HepG2 (cell line): ENCODE measurements at regions not wholly inside any gene's neighbourhood (a gene's known extent, or its start where the extent isn't known, plus 50 kb on each side); places are given as distances from the start of the nearest gene placed in this dataset.

ENCODE experiments used
- ATAC-seq: fragments of 200-7000 bp; cut with Tn5 transposase; 3 replicates; pipeline ENCODE4 v1.9.1; 2020; ENCODE audit warnings: mild to moderate bottlenecking, moderate library complexity
- BruUV-seq: library from RNA; stranded (reverse); fragments of 400-500 nt; replicated peaks from 2 replicates; lab custom pipeline; 2021; lab: Mats Ljungman, UMichigan
- CTCF ChIA-PET: fragments of 300-600 bp; formaldehyde crosslinking; extraction: SDS; loops from one replicate; lab custom pipeline; 2021; ENCODE audit warnings: low total read pairs, inconsistent platforms, low intra/inter-chr PET ratio; lab: Yijun Ruan, JAX
- POLR2A ChIA-PET: fragments of 350-600 bp; sonication (Branson Sonifier 250); formaldehyde crosslinking; loops from one replicate; lab custom pipeline; 2020; ENCODE audit warnings: antibody characterized with exemption, inconsistent platforms; lab: Yijun Ruan, JAX
- DNase-seq: peaks from one replicate; pipeline ENCODE4 v3.0.0-alpha.2; 2015; ENCODE audit warnings: low spot score
- FAIRE-seq: peaks from 3 replicates; lab custom pipeline; 2011; peaks lifted over from hg19 to GRCh38; lab: Jason Lieb, UNC
- H2AFZ ChIP-seq: one replicate; pipeline ENCODE4 v1.6.1; 2011; ENCODE audit warnings: low read length, inconsistent platforms
- H3K27ac ChIP-seq: fragments of 300-600 bp; 3 replicates; pipeline ENCODE4 v1.8.0; 2011; ENCODE audit warnings: mixed run types, mild to moderate bottlenecking, mixed read lengths, low read length, inconsistent platforms; ENCODE audit not compliant: insufficient read depth; ENCODE audit errors: extremely low read length
- H3K27me3 ChIP-seq, 2 experiments: fragments of 200-600 bp in 1 of 2; 2 replicates in 1 of 2; 3 replicates in 1 of 2; pipeline versions ENCODE4 v1.6.0 to v1.8.0; 2011; ENCODE audit warnings: low read length in 2 of 2, mild to moderate bottlenecking in 2 of 2, moderate library complexity in 2 of 2, inconsistent platforms in 1 of 2; ENCODE audit not compliant: insufficient read depth in 2 of 2, control insufficient read depth in 1 of 2
- H3K36me3 ChIP-seq, 2 experiments: fragments of 200-600 bp in 1 of 2; replicated peaks in 1 of 2; 2 replicates in 1 of 2; 3 replicates in 1 of 2; pipeline versions ENCODE4 v1.5.1 to v1.8.0; 2011; ENCODE audit warnings: low read length in 2 of 2, inconsistent platforms in 1 of 2; ENCODE audit not compliant: insufficient read depth in 2 of 2, control insufficient read depth in 1 of 2
- H3K4me1 ChIP-seq: 2 replicates; pipeline ENCODE4 v1.5.1; 2012; ENCODE audit warnings: low read length, inconsistent platforms; ENCODE audit not compliant: insufficient read depth
- H3K4me2 ChIP-seq: 2 replicates; pipeline ENCODE4 v1.6.0; 2011; ENCODE audit warnings: low read depth, low read length, inconsistent platforms
- H3K4me3 ChIP-seq, 3 experiments: fragments of 200-600 bp in 1 of 3; sonication (generic), shearing (Covaris generic) in 1 of 3; replicated peaks in 1 of 3; 2 replicates each; pipeline ENCODE4 v1.5.1; 2011 to 2016; ENCODE audit warnings: low read length in 3 of 3, inconsistent platforms in 2 of 3, low read depth in 2 of 3, mild to moderate bottlenecking in 2 of 3, control low read depth in 1 of 3, mixed read lengths in 1 of 3; ENCODE audit not compliant: insufficient read depth in 1 of 3
- H3K79me2 ChIP-seq: one replicate; pipeline ENCODE4 v1.6.1; 2011; ENCODE audit warnings: low read length, inconsistent platforms; ENCODE audit not compliant: insufficient read depth
- H3K9ac ChIP-seq: 2 replicates; pipeline ENCODE4 v1.6.0; 2011; ENCODE audit warnings: mild to moderate bottlenecking, low read depth, low read length, inconsistent platforms; ENCODE audit not compliant: insufficient read depth
- H3K9me3 ChIP-seq: 2 replicates; pipeline ENCODE4 v1.5.1; 2012; ENCODE audit warnings: mild to moderate bottlenecking, low read length
- H4K20me1 ChIP-seq: 2 replicates; pipeline ENCODE4 v1.6.0; 2011; ENCODE audit warnings: inconsistent platforms, mild to moderate bottlenecking, low read length, moderate library complexity; ENCODE audit not compliant: insufficient read depth
- ARID4A ChIP-seq: sonication (generic); formaldehyde crosslinking; IDR thresholded peaks from 2 replicates; pipeline ENCODE4 v1.5.0; 2020; ENCODE audit warnings: mild to moderate bottlenecking, missing genetic modification reagents, borderline replicate concordance
- ATF5 ChIP-seq: sonication (generic); formaldehyde crosslinking; IDR thresholded peaks from 2 replicates; pipeline ENCODE4 v1.4.0; 2020; ENCODE audit warnings: mild to moderate bottlenecking, low read depth, missing genetic modification reagents
- BCL6 ChIP-seq: IDR thresholded peaks from 2 replicates; pipeline ENCODE4 v1.6.1; 2016; ENCODE audit warnings: missing genetic modification reagents, missing compliant biosample characterization
- EED ChIP-seq: sonication (generic); formaldehyde crosslinking; IDR thresholded peaks from 2 replicates; pipeline ENCODE4 v1.5.0; 2020; ENCODE audit warnings: mild to moderate bottlenecking, missing genetic modification reagents
- KDM4B ChIP-seq: sonication (generic); formaldehyde crosslinking; IDR thresholded peaks from 2 replicates; pipeline ENCODE4 v1.4.0; 2020; ENCODE audit warnings: missing genetic modification reagents
- MIXL1 ChIP-seq: IDR thresholded peaks from 2 replicates; pipeline ENCODE4 v1.6.1; 2016
- NBN ChIP-seq: fragments of 450-650 bp; conservative IDR thresholded peaks from 2 replicates; pipeline ENCODE4 v1.6.1; 2017
- NCOA5 ChIP-seq: sonication (generic); formaldehyde crosslinking; IDR thresholded peaks from 2 replicates; pipeline ENCODE4 v1.4.0; 2020; ENCODE audit warnings: missing genetic modification reagents
- SNRNP70 ChIP-seq: fragments of 200-400 bp; formaldehyde crosslinking; IDR thresholded peaks from 2 replicates; pipeline ENCODE4 v1.6.1; 2017; ENCODE audit warnings: mild to moderate bottlenecking, low read depth, low read length, moderate library complexity
- SOX6 ChIP-seq, 2 experiments: fragments of 450-650 bp in 1 of 2; sonication (generic) in 1 of 2; formaldehyde crosslinking in 1 of 2; IDR thresholded peaks; 2 replicates each; pipeline versions ENCODE4 v1.4.0 to v1.6.1; 2017 to 2020; ENCODE audit warnings: antibody characterized with exemption in 1 of 2, mild to moderate bottlenecking in 1 of 2, missing genetic modification reagents in 1 of 2
- ZNF33A ChIP-seq: sonication (generic); formaldehyde crosslinking; IDR thresholded peaks from 2 replicates; pipeline ENCODE4 v1.5.1; 2020; ENCODE audit warnings: missing genetic modification reagents, mild to moderate bottlenecking, moderate library complexity, borderline replicate concordance
- ZNF619 ChIP-seq: sonication (generic); formaldehyde crosslinking; IDR thresholded peaks from 2 replicates; pipeline ENCODE4 v1.4.0; 2020; ENCODE audit warnings: mild to moderate bottlenecking, missing genetic modification reagents
- ZNF841 ChIP-seq: sonication (generic); formaldehyde crosslinking; IDR thresholded peaks from 2 replicates; pipeline ENCODE4 v1.8.1; 2023; ENCODE audit warnings: missing genetic modification reagents, borderline replicate concordance
- WGBS: methylation state at CpG from one replicate; pipeline ENCODE4 v1.1.6; 2017; ENCODE audit warnings: low lambda C conversion rate; 5-methylcytosine and 5-hydroxymethylcytosine counted together
- in situ Hi-C: cut with HindIII; loops from 2 replicates; pipeline ENCODE4 v1.10.0; 2017; ENCODE audit warnings: low pct_unique_long_range_greater_than_20kb; ENCODE audit not compliant: extremely low pct_ligation_motif_present
- intact Hi-C: fragments of 100-400 bp; cut with micrococcal nuclease; formaldehyde crosslinking; loops from one replicate; pipeline ENCODE4 v1.10.0; 2022; ENCODE audit not compliant: unreplicated experiment

GRCh38 chr12:46663318-46663717 is 162.5 kb downstream of the SLC38A4 start:
- intact Hi-C loops (no loop called here), in situ Hi-C loops (loop anchor here (5.0 to 10.0 kb wide), 2 partner anchors 139 to 291 kb away; partner anchors contain the start of gene SLC38A2)
- no peak for FAIRE-seq
- Histone ChIP-seq H3K27ac (no peak overlapping the region), H3K9me3 (no peaks in the 10 kb centered on the region), H3K79me2 (no peaks in the 10 kb centered on the region), H3K9ac (no peak overlapping the region), H4K20me1 (no peaks in the 10 kb centered on the region), H3K27me3 (no peaks in the 10 kb centered on the region), H3K4me2 (no peak overlapping the region), H3K4me3 (no peak overlapping the region), H2AFZ (no peak overlapping the region), H3K36me3 (no peaks in the 10 kb centered on the region; a peak in 1 of 5 replicates), H3K4me1 (peaks cover 59% of the 10 kb centered on the region)
- CTCF ChIA-PET = no interaction called here
- POLR2A ChIA-PET = no interaction called here
- BruUV-seq = no TSS peak
- no peak for ATAC-seq
- no peak for TF ChIP-seq NBN
- no peak for TF ChIP-seq NCOA5 (CRISPR knock-in tag)
- no peak for TF ChIP-seq ZNF841
- TF ChIP-seq SNRNP70 = no peak
- TF ChIP-seq ATF5 (CRISPR knock-in tag) = no peak
- DNase-seq = no peak

GRCh38 chr12:46661110-46661845 is 164.5 kb downstream of the SLC38A4 start:
- CTCF ChIA-PET = interaction anchor here (1.2 kb wide), 1 partner anchor 288 kb away, joined by 3 read pairs; no protein-coding TSS in a partner anchor
- peaks cover 53% of the 10 kb centered on the region for H3K4me1 ChIP-seq
- no peak overlapping the region; the same call in 1 of the 2 replicates for H3K9ac ChIP-seq
- DNase-seq (peak; percentile 77), FAIRE-seq (peak; percentile 63), ATAC-seq (peak; percentile 88)
- H3K4me2 ChIP-seq = 0 out of 2 replicates have a peak overlapping the region, but pooled peaks have one; percentile 21
- peak overlapping the region; percentile 5 for H3K27ac ChIP-seq
- H4K20me1 ChIP-seq = no peaks in the 10 kb centered on the region
- WGBS = 94% methylated on average over 2 of the region's 2 CpGs
- POLR2A ChIA-PET = interaction anchor here (0.6 to 1.1 kb wide), 9 partner anchors 75 to 304 kb away, joined by 3 to 9 read pairs (median 3); no protein-coding TSS in a partner anchor
- no TSS peak for BruUV-seq
- no peaks in the 10 kb centered on the region for H3K9me3 ChIP-seq
- no peaks in the 10 kb centered on the region for H3K27me3 ChIP-seq
- intact Hi-C loops = loop anchor here (1.0 to 2.0 kb wide), 3 partner anchors 166 to 288 kb away; no protein-coding TSS in a partner anchor
- no peak overlapping the region for H2AFZ ChIP-seq
- no peak overlapping the region for H3K4me3 ChIP-seq
- H3K36me3 ChIP-seq = no peaks in the 10 kb centered on the region; a peak in 1 of 5 replicates
- in situ Hi-C loops = loop anchor here (5.0 to 10.0 kb wide), 2 partner anchors 136 to 289 kb away; partner anchors contain the start of gene SLC38A2
- H3K79me2 ChIP-seq = no peaks in the 10 kb centered on the region
- peak; percentile 8; the same call in 1 of the 2 replicates for TF ChIP-seq BCL6 (CRISPR knock-in tag)
- TF ChIP-seq ZNF619 (CRISPR knock-in tag) = no peak
- no peak for TF ChIP-seq SOX6 (IDR thresholded peaks at IDR 0.05)
- TF ChIP-seq SOX6 (CRISPR knock-in tag; IDR thresholded peaks at IDR 0.05) = peak; percentile 37; the same call in 1 of the 2 replicates
- TF ChIP-seq ARID4A (CRISPR knock-in tag) = no peak; the same call in 1 of the 2 replicates
- TF ChIP-seq ZNF33A (CRISPR knock-in tag) = no peak
- no peak for TF ChIP-seq KDM4B
- no peak for TF ChIP-seq EED (CRISPR knock-in tag)
- TF ChIP-seq MIXL1 (CRISPR knock-in tag) = peak; percentile 97
